Fibroblast of lung (primary cell): ENCODE measurements at regions not wholly inside any gene's neighbourhood (a gene's known extent, or its start where the extent isn't known, plus 50 kb on each side); places are given as distances from the start of the nearest gene placed in this dataset.

ENCODE experiments used
- DNase-seq, 2 donors: peaks; one replicate each; pipeline versions ENCODE4 v3.0.0 to v3.0.0-alpha.2; 2010; ENCODE audit warnings: low read depth in 2 of 2
- H2AFZ ChIP-seq: 2 replicates; pipeline ENCODE4 v1.5.1; 2012; ENCODE audit warnings: low read length, control low read depth, inconsistent platforms
- H3K27ac ChIP-seq: 2 replicates; pipeline ENCODE4 v1.5.1; 2011; ENCODE audit warnings: low read length, control low read depth; ENCODE audit not compliant: insufficient read depth
- H3K27me3 ChIP-seq: 2 replicates; pipeline ENCODE4 v1.5.1; 2011; ENCODE audit warnings: mild to moderate bottlenecking, low read length; ENCODE audit not compliant: control insufficient read depth, insufficient read depth
- H3K36me3 ChIP-seq: 2 replicates; pipeline ENCODE4 v1.5.1; 2011; ENCODE audit warnings: low read length; ENCODE audit not compliant: control insufficient read depth, insufficient read depth
- H3K4me1 ChIP-seq: 2 replicates; pipeline ENCODE4 v1.5.1; 2011; ENCODE audit warnings: low read length; ENCODE audit not compliant: control insufficient read depth, insufficient read depth; ENCODE audit errors: extremely low read depth
- H3K4me2 ChIP-seq: 2 replicates; pipeline ENCODE4 v1.5.1; 2011; ENCODE audit warnings: low read length, control low read depth; ENCODE audit not compliant: insufficient read depth; ENCODE audit errors: extremely low read depth
- H3K4me3 ChIP-seq, 4 experiments: fragments of 200-600 bp in 1 of 4; sonication (generic) in 1 of 4; replicated peaks in 1 of 4; 2 replicates each; pipeline ENCODE4 v1.5.1; 2011 to 2016; ENCODE audit warnings: low read length in 4 of 4, low read depth in 3 of 4, mild to moderate bottlenecking in 3 of 4, control low read depth in 2 of 4, inconsistent platforms in 1 of 4, mixed read lengths in 1 of 4; ENCODE audit not compliant: insufficient read depth in 1 of 4; ENCODE audit errors: control extremely low read depth in 1 of 4
- H3K79me2 ChIP-seq: 2 replicates; pipeline ENCODE4 v1.5.1; 2012; ENCODE audit warnings: mild to moderate bottlenecking, low read length, inconsistent platforms; ENCODE audit not compliant: control insufficient read depth, insufficient read depth
- H3K9ac ChIP-seq: 2 replicates; pipeline ENCODE4 v1.5.1; 2011; ENCODE audit warnings: mild to moderate bottlenecking, low read length, control low read depth; ENCODE audit not compliant: insufficient read depth
- H3K9me3 ChIP-seq: 2 replicates; pipeline ENCODE4 v1.5.1; 2012; ENCODE audit warnings: low read depth, low read length; ENCODE audit not compliant: control insufficient read depth, insufficient read depth
- H4K20me1 ChIP-seq: 2 replicates; pipeline ENCODE4 v1.5.1; 2011; ENCODE audit warnings: low read length; ENCODE audit not compliant: control insufficient read depth, insufficient read depth; ENCODE audit errors: extremely low read depth
- CTCF ChIP-seq, 2 donors: IDR thresholded peaks in 1 of 2; conservative IDR thresholded peaks in 1 of 2; 1 replicate in 1 of 2; 2 replicates in 1 of 2; pipeline ENCODE4 v1.5.1; 2011 to 2012; ENCODE audit warnings: low read length in 2 of 2, control low read depth in 1 of 2, inconsistent platforms in 1 of 2, low read depth in 1 of 2, mild to moderate bottlenecking in 1 of 2
- EZH2 ChIP-seq: IDR thresholded peaks from 2 replicates; pipeline ENCODE4 v1.5.1; 2012; ENCODE audit warnings: low read length, control low read depth, mild to moderate bottlenecking; ENCODE audit errors: missing control alignments

GRCh38 chr21:16651956-16652355 is 860.9 kb upstream of the CXADR start:
- Histone ChIP-seq H3K36me3 (no peaks in the 10 kb centered on the region), H3K27ac (no peak overlapping the region), H3K4me3 (no peak overlapping the region), H3K4me2 (no peak overlapping the region), H3K9me3 (no peaks in the 10 kb centered on the region), H4K20me1 (no peaks in the 10 kb centered on the region), H3K9ac (no peak overlapping the region), H3K79me2 (no peaks in the 10 kb centered on the region), H3K27me3 (no peaks in the 10 kb centered on the region), H3K4me1 (no peaks in the 10 kb centered on the region), H2AFZ (no peak overlapping the region)
- DNase-seq, result no peak
- no peak for TF ChIP-seq EZH2
- TF ChIP-seq CTCF (conservative IDR thresholded peaks at IDR 0.05 in 1 of 2, IDR thresholded peaks at IDR 0.05 in 1 of 2; ENCODE audit: low read depth in 1 of 2, low read length in 2 of 2), result no peak

GRCh38 chr21:16663436-16663835 is 849.4 kb upstream of the CXADR start:
- Histone ChIP-seq H3K4me2 (no peak overlapping the region), H3K9ac (no peak overlapping the region), H4K20me1 (no peaks in the 10 kb centered on the region), H3K4me3 (no peak overlapping the region), H2AFZ (no peak overlapping the region), H3K36me3 (no peaks in the 10 kb centered on the region), H3K4me1 (no peaks in the 10 kb centered on the region), H3K9me3 (no peaks in the 10 kb centered on the region), H3K27ac (no peak overlapping the region), H3K79me2 (no peaks in the 10 kb centered on the region), H3K27me3 (no peaks in the 10 kb centered on the region)
- TF ChIP-seq CTCF (conservative IDR thresholded peaks at IDR 0.05 in 1 of 2, IDR thresholded peaks at IDR 0.05 in 1 of 2; ENCODE audit: low read depth in 1 of 2, low read length in 2 of 2), result no peak
- TF ChIP-seq EZH2, result no peak
- DNase-seq, result peak in 1 of 2 donors; percentile 4

GRCh38 chr21:16667395-16667794 is 845.4 kb upstream of the CXADR start:
- Histone ChIP-seq H4K20me1 (no peaks in the 10 kb centered on the region), H3K4me3 (no peak overlapping the region), H3K9me3 (no peaks in the 10 kb centered on the region), H3K36me3 (no peaks in the 10 kb centered on the region), H3K4me2 (no peak overlapping the region), H2AFZ (no peak overlapping the region), H3K9ac (no peak overlapping the region), H3K27me3 (no peaks in the 10 kb centered on the region), H3K27ac (no peak overlapping the region), H3K79me2 (no peaks in the 10 kb centered on the region), H3K4me1 (no peaks in the 10 kb centered on the region)
- TF ChIP-seq CTCF (conservative IDR thresholded peaks at IDR 0.05 in 1 of 2, IDR thresholded peaks at IDR 0.05 in 1 of 2; ENCODE audit: low read depth in 1 of 2, low read length in 2 of 2) (no peak), EZH2 (no peak)
- DNase-seq, result no peak
